Vagina (tissue), 2 donors: ENCODE measurements at regions not wholly inside any gene's neighbourhood (a gene's known extent, or its start where the extent isn't known, plus 50 kb on each side); places are given as distances from the start of the nearest gene placed in this dataset.

Experiments used
- POLR2A ChIP-seq, 2 donors: fragments of 450-650 bp; IDR thresholded peaks; one replicate each; pipeline ENCODE4 v1.6.1; 2017; ENCODE audit warnings: antibody characterized with exemption in 2 of 2, mild to moderate bottlenecking in 2 of 2, moderate library complexity in 2 of 2
- TF ChIP-seq, protein P1 (sequence below), 3 experiments: fragments of 450-650 bp in 2 of 3; fragments of 200-600 bp in 1 of 3; sonication (generic) in 1 of 3; IDR thresholded peaks; one replicate each; pipeline ENCODE4 v1.5.1; 2017 to 2019; ENCODE audit warnings: antibody characterized with exemption in 3 of 3, mild to moderate bottlenecking in 2 of 3, moderate library complexity in 2 of 3

DNA sequence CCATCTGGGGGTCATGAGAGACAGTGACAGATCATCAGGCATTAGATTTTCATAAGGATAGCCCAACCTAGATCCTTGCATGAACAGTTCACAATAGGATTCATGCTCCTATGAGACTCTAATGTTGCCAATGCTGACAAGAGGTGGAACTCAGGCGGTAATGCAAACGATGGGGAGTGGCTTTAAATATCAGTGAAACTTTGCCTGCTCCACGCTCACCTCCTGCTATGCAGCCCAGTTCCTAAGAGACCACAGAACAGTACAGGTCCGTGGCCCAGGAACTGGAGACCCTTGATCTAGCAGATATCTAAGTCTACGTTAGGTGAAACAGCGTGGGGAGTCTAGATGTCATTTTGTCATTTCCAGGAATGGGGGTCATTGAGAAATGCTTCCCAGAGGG, 165.7 kb downstream of the OR13H1 start:
- TF ChIP-seq, protein P1, sequence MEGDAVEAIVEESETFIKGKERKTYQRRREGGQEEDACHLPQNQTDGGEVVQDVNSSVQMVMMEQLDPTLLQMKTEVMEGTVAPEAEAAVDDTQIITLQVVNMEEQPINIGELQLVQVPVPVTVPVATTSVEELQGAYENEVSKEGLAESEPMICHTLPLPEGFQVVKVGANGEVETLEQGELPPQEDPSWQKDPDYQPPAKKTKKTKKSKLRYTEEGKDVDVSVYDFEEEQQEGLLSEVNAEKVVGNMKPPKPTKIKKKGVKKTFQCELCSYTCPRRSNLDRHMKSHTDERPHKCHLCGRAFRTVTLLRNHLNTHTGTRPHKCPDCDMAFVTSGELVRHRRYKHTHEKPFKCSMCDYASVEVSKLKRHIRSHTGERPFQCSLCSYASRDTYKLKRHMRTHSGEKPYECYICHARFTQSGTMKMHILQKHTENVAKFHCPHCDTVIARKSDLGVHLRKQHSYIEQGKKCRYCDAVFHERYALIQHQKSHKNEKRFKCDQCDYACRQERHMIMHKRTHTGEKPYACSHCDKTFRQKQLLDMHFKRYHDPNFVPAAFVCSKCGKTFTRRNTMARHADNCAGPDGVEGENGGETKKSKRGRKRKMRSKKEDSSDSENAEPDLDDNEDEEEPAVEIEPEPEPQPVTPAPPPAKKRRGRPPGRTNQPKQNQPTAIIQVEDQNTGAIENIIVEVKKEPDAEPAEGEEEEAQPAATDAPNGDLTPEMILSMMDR (IDR thresholded peaks at IDR 0.05) = no peak
- no peak for TF ChIP-seq POLR2A (IDR thresholded peaks at IDR 0.05)
